ENCODE measurements at regions not wholly inside any gene's neighbourhood (a gene's known extent, or its start where the extent isn't known, plus 50 kb on each side); places are given as distances from the start of the nearest gene placed in this dataset.

DNA sequence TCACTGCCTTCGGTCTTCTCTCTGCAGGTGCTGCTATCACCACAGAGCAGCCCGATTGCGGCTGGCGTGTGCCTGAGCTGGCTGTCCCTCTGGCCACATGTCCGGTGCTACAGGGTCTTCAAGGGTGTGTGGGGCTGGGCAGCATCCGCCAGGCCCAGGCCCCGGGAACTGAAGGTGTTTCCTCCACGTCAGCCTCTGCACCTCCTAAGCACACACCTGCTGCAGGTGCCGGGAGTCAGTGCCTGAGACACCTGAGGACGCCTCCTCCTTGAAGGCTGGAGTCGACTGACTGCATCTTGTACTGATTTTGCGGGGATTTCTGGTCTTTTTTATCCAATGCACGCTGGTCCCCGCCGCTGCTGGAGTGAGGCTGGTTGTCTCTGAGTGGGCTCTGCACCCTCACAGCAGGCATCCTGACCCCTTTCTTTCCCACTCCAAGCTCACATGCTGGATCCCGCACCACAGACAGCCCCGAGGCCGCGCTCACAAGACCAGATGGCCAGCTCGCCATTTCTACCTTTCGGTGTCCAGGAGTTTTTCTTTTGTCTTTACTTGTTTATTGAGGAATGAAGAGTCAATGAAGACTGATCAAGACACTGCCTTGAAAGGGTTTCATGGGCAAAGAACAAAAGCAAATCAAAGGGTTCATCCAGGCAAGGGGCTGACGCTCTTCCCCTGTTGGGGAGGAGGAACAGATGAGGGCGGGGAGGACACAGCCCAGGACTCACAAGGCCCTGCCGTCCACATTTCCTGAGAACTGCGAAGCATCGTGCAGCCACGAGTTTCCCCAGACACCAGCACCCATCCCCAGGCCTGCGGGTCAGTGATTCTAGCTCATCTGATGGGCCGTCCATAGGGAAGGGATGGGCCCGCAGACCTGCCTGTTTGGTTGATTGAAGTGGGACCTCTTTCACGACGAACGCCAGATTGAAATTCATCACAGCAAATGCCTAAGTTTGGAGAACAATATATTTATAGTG lies 203.8 kb upstream of the SOX1 start:
- no peak for DNase-seq

DNA sequence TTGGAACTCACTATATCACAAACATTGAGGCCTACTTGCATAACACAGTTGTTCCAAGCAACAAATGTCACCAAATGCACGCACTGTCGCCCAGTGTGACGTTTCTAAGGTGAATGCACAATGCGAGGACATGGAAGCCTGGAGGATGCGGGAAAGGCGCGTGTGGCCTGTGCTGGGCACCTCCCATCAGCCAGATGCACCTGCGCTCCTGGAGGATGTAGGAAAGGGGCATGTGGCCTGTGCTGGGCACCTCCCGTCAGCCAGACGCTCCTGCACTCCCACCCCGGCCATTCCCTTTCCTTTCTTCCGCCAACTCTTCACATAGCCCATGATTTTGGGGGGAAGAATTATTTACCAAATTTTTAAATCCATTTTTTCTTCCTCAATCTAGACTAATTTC lies 202.4 kb upstream of the SOX1 start:
- no peak for DNase-seq

DNA sequence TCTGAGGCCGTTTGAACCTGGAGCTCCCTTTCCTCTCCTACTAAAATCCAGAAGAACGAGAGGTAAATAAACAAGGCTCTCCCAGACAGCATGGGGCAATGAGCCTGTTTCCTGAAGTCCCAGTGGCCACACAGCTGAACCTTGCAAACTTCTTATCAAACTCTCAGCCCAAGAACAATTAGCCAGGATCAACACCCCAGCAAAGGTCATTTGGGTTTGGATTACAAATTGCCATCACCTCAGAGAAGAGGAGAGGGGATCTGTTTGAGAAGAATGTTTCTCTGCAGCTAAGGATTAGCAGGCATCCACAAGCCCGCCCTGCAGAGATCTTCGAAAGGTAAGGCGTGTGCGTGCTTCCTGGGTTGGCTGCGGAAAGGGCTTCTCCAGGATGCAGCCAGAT lies 201.9 kb upstream of the SOX1 start:
- no peak for DNase-seq

DNA sequence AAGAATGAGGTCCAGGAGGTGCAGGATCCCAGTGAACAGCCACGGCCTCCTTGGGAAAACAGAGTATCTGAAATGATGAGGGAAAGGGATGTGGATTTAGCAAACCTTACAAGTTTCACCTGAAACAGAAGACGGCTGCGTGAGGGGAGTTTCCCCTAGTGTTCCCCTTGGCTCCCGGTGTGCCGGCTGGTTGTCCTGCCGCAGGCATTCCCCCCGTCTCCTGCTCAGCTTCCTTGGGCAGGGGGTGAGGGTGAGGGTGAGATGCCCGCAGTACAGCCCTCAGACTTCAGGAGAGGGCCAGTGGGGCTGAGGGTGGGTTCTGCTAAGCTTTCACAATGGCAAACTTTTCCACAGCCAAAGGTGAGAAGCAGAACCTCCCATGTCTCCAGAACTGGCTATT lies 201.1 kb upstream of the SOX1 start:
- DNase-seq, result no peak

DNA sequence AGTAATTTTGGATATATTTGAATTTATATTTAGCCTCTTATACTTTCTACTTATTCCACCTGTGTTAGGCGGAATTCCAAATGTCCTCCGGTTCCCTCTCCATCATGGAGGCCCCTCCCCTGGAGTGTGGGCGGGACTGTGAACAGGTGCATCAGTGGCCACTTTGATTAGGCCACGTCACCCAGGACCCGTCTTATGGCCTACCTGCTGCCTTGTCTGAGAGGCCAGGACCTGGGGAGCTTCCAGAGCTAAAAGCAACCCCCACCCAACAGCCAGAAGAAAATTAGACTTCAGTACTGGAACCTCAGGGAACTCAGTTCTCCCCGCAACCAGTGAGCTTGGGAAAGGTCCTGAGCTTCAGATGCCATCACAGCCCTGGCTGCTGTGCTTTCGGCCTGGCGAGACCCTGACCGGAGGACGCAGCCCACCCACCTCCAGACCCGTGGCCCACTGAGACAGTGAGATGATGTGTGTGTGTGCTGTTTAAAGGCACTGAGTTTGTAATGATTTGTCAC lies 200.2 kb upstream of the SOX1 start:
- DNase-seq, result no peak

DNA sequence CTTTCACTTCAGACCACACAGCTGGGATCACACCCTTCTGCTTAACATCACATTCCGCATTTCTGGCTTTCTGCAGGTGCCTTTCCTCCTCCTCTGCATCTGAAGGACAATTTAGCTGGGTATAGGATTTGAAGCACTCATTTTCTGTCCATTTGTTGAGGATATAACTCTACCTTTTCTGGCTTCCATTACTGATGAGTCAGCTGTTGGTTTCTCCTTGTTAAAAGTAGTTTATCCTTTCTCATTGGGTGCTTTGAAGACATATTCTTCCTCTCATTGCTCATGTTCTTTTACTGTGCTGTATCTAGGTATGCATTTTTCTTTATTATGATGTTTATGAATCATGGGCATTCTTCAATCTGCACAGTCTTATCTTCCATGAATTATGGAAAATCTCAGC lies 199.3 kb upstream of the SOX1 start:
- no peak for DNase-seq

DNA sequence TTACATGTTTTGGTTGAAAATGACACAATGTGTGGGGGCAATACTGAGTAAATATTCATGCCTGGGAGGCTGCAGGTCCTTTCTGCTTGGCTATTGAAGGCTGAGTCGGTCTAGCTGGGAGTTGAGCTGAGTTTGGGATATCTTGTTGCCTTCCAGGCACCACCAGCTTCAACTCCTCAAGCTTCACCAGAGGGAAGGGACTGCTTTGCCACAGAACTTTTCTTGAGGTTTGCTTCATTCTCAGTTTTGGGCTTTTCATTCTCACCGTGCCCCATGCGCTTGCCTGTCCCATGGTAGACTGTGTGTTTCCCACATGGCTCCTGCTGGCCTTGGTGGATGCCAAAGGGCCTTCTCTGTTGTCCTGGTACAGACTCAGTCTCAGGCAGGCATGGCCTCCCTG lies 198.2 kb upstream of the SOX1 start:
- no peak for DNase-seq

DNA sequence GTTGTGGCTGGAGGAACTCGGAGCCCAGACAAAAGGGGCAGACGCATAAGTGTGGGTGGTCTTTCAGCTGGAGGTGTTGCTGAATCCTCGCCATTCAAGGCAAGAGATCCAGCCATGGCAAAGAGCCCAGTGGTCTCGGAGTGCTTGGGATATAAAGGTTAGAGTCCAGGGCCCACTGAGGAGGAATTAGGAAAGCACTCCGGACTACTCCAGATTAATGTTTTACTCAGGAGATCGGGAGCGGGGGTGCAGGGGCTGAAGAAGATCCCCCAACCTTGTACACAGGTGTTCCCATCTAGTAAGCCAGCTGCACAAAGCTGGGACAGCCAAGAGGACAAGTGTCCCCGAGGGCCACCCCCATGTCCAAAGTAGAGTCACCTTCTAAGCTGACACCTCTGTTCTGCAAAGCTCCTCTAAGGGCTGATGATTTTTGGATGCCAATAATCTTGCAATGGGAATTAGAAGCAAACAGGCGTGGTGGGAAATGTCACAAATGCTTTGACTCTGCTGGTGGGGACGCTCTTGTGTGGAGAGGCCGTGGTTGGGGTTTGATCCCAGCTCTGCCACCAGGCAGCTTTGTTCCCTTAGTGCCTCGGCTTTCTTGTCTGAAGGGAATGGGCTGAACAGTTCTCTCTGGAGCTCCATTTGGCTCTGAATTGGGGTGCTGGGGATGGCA lies 194.3 kb upstream of the SOX1 start:
- no peak for DNase-seq

DNA sequence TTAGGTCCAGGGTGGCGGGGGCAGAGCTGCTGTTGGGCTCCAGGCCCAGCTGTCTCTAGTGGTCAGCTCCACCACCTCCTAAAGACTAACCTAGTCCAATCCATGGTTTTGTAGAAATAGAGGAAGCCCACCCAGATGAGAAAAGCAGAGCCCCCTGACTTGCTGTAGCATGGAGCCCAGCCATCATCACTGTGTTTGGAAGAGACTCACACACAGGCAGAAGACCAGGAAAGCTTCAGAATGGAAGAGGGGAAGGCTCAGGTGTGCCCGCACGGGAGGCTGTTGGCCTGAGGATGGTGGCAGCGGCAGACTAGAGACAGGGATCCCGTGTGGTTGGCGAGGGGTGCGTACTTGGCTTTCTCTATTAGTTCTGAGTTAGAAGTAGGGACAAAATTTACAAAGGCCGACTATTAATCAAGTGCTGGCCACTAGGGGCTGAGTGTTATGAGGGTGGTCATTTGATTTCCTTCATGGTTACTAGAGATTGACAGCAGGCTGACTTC lies 193.2 kb upstream of the SOX1 start:
- DNase-seq, result no peak

DNA sequence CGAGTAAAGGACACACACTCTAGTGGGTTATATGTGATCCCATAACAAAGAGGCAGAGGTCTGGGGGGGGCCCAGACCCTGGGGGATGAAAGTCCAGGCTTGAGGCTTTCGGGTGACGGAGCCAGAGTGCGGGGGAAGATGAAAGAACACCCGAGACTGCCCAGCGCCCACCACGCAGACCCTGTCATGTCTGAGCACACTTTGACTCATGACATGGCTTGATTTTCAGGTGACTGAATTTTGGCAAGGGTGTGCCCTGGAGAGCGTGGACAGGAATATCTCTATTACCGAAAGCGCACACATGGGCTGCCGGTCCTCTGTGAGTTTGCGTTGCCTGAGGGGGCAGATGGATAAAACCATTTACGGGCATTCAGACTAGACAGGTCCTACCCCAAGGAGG lies 192.0 kb upstream of the SOX1 start:
- DNase-seq, result no peak

DNA sequence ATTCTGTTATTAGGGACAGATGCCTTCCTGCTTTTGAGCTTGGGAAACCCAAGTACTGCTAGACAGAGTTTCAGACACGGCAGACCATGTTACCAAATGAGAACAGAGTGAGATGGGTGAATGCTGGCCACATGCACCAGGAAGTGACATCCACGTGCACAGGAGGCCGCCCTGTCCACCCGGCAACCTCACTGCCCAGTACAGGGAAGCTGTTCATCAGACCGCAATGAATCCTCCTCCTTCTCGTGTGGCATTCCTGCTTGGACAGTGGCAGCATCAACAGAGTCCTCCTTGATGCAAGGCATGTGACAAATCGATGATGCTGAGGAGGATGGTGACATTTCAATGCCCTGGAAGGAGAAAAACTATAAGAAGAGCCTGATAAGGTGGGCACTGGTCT lies 191.0 kb upstream of the SOX1 start:
- DNase-seq, result no peak

DNA sequence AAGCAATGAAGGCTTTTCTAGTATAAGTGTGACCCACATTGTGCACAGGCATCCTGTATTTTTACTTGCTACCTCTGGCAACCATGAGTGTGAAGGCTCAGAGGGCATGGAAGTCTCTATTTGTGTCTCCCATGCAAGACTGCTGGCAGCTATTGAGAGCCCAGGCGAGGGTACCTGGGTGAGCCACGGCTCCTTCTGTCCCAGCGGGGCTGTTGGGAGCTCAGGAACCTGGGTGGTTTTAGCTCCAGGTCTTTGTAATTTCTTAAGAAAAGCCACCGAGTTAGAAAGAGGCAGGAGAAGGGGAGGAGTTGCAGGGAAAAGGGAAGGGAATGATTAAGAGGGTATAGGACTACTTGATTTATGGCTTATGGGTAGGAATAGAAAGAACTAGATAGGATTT lies 190.4 kb upstream of the SOX1 start:
- DNase-seq, result no peak

DNA sequence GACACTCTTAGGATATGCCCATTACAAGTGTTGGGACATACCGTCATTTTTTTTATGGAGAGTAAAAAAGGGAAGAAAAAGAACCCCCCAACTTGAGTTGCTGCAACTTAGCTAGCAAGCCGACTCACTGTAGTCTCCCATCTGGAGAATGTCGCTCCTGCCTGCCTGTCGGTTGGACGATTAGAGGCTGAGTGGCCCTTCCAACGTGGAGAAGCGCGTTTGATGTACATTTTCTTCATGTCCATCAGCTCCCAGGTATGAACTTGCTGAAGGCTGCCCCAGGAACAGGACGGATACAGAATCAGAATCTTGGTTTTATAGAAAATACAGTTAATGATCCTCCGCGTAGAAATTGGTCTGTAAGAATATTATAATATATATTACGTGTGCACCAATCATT lies 189.0 kb upstream of the SOX1 start:
- DNase-seq, result no peak

DNA sequence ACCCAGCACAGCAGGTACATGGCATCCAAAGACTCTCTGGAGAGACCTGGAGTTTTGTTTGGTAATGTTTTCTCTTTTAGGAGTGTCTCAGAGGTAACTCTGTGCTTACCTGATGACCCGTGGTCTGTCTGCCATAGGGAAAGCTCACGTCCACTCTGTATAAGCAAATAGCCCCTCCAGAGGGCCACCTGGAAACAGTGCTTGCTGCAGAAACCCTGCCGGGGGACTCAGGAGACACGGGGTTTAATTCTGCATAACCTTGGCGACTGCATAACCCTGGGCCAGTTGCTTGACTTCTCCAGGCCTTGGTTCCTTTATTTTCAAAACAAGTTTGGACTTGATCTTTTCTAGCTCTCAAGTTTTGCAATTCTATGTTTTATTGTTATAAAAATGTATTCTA lies 187.2 kb upstream of the SOX1 start:
- no peak for DNase-seq

DNA sequence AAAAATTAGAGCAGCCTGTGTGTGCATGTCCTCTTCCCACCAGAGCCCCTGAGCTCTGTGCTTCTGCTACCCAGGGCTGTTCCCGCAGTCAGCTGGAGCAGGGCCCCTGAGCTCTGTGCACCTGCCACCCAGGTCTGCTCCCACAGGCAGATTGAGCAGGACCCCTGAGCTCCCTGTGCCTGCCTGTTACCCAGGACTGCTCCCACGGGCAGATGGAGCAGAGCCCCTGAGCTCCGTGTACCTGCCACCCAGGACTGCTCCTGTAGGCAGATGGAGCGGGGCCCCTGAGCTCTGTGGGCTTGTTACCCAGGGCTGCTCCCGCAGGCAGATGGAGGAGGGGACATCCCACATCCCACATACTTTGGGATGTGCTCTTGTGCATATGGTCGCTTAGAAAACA lies 186.8 kb upstream of the SOX1 start:
- DNase-seq, result no peak

DNA sequence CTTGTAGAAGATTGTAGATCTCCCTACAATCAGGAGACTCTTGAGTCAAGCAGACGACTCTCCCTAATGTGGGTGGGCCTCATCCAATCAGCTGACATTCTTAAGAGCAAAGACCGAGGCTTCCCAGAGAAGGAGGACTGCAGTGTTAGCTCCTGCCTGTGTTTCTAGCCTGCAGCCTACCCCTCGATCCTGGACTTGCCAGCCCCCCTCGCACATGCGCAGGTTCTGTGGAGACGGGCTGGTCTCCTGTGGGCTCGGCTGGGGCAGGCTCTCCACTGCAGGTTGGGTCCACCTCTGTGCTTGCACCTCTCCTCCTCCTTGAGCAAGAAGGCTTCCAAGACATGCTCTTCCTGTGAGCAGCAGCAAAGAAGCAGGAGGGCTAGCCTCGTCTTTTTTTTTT lies 185.2 kb upstream of the SOX1 start:
- DNase-seq, result no peak

DNA sequence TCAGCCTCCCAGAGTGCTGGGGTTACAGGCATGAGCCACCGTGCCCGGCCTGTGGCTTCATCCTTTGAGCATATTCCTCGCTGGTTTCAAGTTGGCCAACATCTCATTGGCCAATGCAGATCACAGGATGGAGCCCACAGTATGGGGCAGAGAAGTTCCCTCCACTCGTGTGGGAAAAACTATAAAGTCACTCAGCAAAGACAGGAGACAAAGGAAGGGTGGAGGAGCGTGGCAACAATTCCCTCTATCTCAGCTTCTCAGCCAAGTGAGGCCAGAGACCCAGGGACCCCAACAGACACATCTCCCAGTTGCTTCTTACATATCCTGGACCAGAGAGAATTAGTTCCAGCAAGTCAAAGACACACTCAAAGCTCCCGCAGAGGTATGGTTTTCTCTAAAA lies 184.6 kb upstream of the SOX1 start:
- DNase-seq, result no peak

DNA sequence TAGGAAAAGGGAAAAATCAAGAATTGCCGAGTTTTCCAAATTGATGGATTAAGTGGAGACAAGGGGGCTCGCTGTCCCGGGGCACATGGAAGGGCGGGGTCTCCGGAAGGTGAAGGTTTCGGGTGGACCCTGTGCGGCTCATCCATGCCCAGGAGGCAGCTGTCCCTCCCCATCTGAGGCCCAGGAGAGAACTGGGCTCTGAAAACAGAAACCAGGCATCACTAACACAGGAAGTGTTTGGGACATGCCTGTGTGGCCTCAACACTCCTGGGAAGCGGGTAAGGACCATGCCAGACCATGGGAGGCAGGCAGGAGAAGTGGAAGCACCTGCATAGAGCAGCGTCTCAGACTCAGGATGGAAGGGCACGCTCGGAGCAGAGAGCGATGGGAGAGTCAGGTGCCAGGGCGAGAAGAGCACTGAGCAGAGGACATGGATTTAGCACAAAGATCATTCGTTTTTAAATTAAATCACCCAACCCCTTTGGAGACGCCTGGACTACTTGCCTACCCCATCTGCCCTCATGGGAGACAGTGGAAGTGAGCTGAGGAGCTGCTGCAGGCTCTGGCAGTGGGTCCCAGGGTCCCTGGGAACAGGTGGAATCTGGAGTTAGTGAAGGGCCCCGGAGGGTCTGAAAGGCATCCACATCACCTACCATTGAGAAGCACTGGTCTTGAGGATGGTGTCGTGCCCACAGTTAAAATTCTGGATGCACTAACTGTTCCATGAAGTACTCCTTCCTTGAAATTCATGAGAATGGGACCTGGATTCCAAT lies 183.2 kb upstream of the SOX1 start:
- no peak for DNase-seq

DNA sequence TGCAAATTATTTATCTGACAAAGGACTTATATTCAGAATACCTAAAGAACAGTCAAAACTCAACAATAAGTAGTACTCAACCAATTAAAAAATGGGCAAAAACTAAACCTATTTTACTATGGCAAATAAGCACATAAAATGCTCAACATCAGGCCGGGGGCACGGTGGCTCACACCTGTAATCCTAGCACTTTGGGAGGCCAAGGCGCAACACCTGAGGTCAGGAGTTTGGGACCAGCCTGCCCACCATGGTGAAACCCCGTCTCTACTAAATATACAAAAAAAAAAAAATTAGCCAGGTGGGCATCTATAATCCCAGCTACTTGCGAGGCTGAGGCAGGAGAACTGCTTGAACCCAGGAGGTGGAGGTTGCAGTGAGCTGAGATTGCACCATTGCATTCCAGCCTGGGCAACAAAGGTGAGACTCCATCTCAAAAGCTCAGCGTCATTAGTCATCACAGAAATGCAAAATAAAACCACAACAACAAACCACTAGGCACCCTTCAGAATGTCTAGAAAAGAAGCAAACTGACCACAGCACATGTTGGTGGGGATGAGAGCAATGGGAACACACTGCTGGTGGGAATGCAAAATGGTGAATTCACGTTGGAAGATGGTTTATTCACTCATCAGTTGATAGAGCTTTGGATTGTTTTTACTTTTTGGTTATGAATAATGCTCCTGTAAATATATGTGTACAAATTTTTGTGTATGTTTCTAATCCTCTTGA lies 180.6 kb upstream of the SOX1 start:
- DNase-seq, result no peak

DNA sequence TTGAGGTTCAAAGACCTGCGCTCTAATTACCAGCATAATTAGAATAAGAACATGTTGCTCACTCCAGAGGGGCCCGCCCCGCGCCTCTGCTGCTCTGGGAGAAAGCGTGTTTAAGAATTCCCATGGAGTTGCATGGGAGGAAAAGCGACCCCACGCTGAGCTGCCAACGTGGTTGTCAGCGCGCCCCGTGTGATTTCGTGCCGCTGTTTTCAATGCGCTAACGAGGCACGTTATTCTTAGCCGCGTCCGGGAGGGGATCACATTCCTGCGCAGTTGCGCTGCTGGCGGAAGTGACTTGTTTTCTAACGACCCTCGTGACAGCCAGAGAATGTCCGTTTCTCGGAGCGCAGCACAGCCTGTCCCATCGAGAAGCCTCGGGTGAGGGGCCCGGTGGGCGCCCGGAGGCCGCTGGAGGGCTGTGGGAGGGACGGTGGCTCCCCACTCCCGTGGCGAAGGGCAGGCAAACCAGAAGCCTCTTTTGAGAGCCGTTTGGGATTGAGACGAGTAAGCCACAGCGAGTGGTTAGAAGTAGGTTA lies 173.8 kb upstream of the SOX1 start:
- no peak for DNase-seq

DNA sequence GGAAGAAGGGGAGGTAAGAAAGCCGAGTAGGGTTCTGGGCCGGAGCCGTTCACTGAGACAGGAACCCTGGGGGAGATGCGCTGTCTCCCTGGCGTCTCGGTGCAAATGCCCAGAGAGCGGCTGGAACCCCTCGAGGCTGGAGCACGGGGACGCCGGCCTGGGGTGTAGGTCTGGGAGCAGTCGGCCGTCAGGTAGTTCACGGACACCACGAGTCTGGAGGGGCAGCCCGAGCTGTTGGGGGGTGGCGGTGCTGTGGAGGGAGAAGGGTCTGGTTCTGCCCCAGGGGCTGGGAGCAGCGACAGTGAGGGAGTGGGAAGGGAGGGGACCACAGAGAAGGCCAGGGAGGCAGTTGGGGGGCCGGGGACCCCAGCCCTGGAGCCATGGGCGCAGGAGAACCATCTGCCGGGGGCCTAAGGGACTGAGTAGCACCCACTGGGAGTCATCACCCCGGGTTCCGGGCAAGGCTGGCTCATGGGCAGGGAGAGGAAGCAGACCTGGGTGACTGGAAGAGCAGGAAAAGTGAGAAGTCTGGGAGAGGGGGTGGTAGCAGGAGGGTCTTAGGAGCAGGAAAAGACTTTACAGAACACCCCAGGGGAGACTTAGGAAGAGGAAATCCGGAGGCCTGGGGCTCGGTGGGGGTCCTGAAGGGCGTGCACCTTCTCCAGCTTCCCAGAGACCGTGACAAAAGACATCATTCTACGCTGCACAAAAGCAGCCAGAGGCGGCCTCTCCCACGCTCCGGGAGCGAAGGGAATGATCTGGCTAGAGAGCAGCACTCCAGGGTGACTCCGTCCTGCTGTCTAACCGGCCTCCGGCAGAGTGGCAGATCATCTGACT lies 173.1 kb upstream of the SOX1 start:
- no peak for DNase-seq
